GM12891 (cell line): ENCODE measurements at regions not wholly inside any gene's neighbourhood (a gene's known extent, or its start where the extent isn't known, plus 50 kb on each side); places are given as distances from the start of the nearest gene placed in this dataset.

ENCODE experiments used
- DNase-seq: peaks from one replicate; pipeline ENCODE4 v3.0.0; 2011; ENCODE audit warnings: low spot score; ENCODE audit not compliant: insufficient read length
- FAIRE-seq: peaks from 2 replicates; lab custom pipeline; 2011; peaks lifted over from hg19 to GRCh38; lab: Jason Lieb, UNC
- PAX5 ChIP-seq: IDR thresholded peaks from 2 replicates; pipeline ENCODE4 v1.6.1; 2011; ENCODE audit warnings: low read length, moderate library complexity, mild to moderate bottlenecking; ENCODE audit not compliant: insufficient read depth, severe bottlenecking
- POLR2A ChIP-seq: IDR thresholded peaks from 2 replicates; pipeline ENCODE4 v1.6.1; 2011; ENCODE audit warnings: low read depth, low read length, control low read depth
- POLR2AphosphoS5 ChIP-seq: IDR thresholded peaks from 2 replicates; pipeline ENCODE4 v1.6.1; 2011; ENCODE audit warnings: low read depth, low read length, control low read depth
- POU2F2 ChIP-seq: IDR thresholded peaks from 2 replicates; pipeline ENCODE4 v1.6.1; 2011; ENCODE audit warnings: low read depth, mild to moderate bottlenecking, control low read depth, low read length, moderate library complexity
- SPI1 ChIP-seq: IDR thresholded peaks from 2 replicates; pipeline ENCODE4 v1.6.1; 2011; ENCODE audit warnings: low read depth, low read length, control low read depth
- TAF1 ChIP-seq: IDR thresholded peaks from 2 replicates; pipeline ENCODE4 v1.6.1; 2011; ENCODE audit warnings: low read depth, low read length, control low read depth

DNA sequence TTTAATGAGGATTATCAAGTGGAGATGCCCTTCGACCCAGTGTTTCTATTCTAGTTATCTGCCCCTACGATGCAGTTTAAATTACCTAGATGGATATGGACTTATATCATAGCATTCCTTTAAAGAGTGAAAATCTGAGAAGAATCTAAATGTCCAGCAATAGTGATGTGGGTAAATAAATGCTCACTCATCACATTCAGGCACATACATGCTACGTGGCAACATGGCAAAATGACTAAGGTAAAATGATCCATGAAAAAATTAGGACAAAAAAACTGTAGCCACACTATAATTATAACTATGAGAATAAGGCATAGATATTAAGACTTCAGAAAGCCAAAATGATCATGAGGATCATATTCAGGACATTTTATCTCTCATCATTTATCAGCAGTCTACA is 82.4 kb upstream of the PDE1C start:
- FAIRE-seq (no peak), DNase-seq (no peak)
- no peak for TF ChIP-seq PAX5
- TF ChIP-seq POU2F2 = no peak
- TF ChIP-seq POLR2A = no peak
- no peak for TF ChIP-seq SPI1
- no peak for TF ChIP-seq TAF1
- no peak for TF ChIP-seq POLR2AphosphoS5

DNA sequence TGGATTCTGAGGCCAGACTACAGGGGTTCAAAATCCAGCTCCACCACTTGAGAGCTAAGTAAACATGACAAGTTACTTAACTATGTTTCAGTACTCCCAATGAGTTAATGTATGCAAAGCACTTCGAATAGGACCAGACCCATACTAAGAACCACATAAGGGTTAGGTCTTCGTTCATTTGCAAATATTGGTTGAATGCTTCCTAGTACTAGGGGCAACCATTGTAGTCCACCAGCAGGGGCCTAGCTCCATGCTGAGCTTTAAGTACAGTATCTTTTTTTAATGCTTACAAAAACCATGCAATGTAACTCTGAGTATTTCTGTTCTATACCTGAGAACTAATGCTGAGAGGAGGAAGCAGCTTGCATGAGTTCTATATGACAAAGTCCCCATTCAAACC is 80.4 kb upstream of the PDE1C start:
- FAIRE-seq = no peak

DNA sequence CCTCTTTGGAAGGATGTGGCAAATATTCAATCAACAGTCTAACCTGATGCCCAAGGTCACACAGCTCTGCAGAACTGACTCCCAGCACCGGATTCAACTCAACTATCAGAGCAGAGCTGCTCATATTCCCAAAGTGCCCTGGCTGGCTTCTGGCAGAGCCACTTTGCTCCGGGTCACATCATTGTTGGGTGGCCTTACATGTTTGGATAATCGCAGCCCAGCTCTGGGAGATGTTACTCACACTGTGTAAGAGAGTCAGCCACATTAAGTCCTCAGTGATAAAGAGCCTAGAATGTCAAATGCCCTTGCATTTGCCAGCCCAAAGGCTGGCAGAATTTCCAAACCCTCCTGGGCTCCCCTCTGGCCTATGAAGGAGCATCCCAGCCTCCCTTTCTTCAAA is 79.8 kb upstream of the PDE1C start:
- no peak for FAIRE-seq
- TF ChIP-seq TAF1 (no peak), PAX5 (no peak), SPI1 (no peak), POU2F2 (no peak), POLR2AphosphoS5 (no peak), POLR2A (no peak)
- no peak for DNase-seq

More for the DNA sequence above, 80.4 kb upstream of the PDE1C start:
- no peak for DNase-seq
- TF ChIP-seq POLR2A (no peak), TAF1 (no peak), POLR2AphosphoS5 (no peak), SPI1 (no peak), PAX5 (no peak), POU2F2 (no peak)

DNA sequence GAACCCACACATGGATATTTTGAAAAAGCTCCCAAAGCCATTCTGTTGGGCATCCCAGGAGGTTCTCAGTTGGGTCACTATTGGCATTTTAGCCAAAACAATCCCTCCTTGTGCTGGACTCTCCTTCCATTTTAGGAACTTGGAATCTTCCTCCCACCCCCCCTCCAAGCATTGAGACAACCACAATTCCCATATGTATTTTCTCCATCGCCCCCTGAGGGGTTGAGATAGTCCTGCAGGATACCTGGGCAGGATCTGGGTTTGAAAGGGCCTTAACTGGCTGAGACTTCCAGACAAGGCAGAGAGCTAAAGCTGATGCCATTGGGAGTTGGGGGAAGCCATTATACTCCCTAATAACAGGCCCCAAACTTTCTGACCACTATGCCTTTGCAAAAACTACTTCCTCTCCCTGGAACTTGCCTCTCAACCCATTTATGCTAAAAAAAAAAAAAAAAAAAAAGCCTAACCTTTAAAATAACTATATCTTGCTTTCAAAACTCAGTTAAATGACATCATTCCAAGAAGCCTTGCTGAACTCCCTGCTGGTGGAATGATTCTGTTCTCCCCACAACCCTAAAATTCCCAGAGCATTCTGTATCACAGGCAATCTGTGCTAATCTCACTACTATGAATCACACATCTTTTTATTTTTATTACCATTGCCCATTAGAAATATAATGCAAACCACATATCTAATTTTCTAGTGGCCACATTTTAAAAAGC is 77.5 kb upstream of the PDE1C start:
- TF ChIP-seq POU2F2 = no peak
- FAIRE-seq (no peak), DNase-seq (no peak)

DNA sequence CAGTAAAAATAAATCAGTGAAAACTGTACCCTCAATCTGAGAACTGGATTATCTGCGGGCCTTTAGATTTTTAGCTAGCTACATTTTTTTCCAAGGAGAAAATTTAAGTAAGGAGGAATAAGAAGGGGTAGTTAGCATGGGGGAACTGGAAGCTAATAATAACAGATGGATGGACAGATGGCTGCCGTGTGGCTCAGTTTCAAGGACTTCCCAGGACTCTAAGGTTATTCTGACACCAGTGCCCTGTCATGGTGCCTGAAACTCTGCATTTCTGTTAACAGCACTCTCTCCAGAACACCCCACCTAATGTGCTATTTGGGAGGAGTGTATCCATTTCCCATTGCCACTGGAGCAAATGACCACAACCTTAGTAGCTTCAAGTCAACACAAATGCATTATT is 75.7 kb upstream of the PDE1C start:
- no peak for FAIRE-seq
- no peak for DNase-seq
- TF ChIP-seq POLR2AphosphoS5 (no peak), TAF1 (no peak), PAX5 (no peak), POLR2A (no peak), SPI1 (no peak), POU2F2 (no peak)

DNA sequence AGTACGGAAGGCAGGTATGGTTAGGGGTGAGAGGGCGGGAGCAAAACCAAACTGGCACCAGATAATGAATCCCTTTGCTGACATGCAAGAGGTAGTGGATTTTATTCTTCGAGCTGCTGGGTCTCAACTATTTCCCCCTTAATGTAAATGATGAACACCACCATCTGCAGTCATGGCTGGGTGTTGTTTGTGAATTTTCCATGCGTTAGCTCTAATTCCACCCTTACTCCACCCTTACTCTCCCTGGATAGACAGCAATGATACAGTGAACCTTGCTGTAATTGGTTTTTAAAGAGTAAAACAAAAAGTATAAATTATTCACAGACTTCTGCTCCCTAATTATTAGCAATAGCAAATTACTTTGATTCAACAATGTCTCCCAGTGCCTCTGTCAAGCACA is 74.5 kb upstream of the PDE1C start:
- TF ChIP-seq POLR2A = no peak
- no peak for TF ChIP-seq SPI1
- no peak for TF ChIP-seq POU2F2
- TF ChIP-seq PAX5 = no peak
- no peak for TF ChIP-seq POLR2AphosphoS5
- no peak for TF ChIP-seq TAF1
- DNase-seq (no peak), FAIRE-seq (no peak)

DNA sequence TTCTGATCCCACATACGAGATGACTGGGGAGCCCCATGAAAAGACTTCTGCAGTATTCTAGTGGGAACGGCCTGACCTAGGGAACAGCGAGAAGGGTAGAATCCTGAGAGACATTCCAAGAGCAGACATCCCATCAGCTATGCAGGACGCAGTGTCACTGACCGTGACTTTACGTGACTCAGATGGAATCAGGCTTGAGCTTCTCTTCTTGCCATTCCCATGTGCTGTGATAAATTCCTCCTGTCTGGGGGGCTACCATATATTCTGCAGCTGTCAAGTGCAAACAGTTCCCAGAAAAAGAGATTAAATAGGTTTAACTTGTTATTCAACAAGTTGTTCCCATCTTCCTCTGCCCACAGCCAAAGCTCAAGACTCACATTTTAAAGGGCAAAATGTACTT is 73.1 kb upstream of the PDE1C start:
- FAIRE-seq (no peak), DNase-seq (no peak)
- TF ChIP-seq POU2F2 (no peak), POLR2A (no peak), TAF1 (no peak), SPI1 (no peak), PAX5 (no peak), POLR2AphosphoS5 (no peak)

DNA sequence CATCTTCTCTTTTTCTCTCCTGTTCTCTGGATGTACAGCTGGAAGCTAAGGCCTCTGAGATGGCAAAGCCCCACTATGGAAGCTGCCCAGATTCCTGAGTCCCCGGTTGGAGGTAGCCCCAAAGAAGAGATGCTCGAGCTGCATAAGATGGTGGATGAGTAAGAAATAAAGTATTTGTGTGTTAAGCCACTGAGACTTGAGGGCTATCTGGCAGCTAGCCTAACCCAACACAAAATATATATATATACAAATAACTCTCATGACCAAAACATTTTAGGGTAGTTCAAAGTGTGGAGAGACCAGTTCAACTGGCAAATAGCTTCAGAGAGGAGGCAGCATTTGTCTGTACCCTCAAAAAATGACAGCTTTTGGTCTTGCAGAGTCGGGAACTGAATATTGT is 72.4 kb upstream of the PDE1C start:
- FAIRE-seq (no peak), DNase-seq (no peak)
- no peak for TF ChIP-seq PAX5
- no peak for TF ChIP-seq POLR2A
- TF ChIP-seq SPI1 = no peak
- TF ChIP-seq TAF1 = no peak
- TF ChIP-seq POU2F2 = no peak
- TF ChIP-seq POLR2AphosphoS5 = no peak

DNA sequence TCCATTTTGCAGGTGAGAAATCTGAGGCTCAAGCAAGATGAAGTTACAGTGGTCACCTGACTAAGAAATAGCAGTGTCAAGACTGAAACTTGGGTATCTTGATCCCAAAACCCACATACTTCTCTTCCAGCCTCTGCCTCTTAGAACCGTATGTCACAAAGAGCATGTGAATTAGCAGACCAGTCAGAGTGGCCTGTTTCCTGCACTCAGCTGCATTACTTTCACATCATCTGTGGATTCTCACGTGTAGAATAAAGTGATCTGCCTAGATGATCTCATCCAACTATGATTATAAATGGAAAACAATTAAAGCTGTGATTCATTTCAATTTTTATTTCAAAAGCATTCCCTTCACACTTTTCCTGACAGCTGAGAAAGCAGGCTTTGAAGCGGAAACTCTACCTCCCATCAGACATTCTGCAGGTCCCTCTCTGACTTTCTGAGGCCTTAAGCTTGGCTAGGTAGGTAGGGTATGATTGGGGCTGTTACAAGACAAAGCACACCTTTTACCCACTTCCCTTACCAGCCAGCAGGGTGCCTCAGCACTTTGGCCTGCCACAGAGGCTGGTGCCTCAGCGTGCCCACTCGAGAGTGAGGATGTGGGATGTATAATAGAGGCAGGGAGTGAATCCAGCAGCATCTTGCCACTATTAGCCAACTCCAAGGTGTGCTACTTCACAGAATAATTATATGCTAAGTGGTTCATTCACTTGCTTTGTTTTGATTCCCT is 70.2 kb upstream of the PDE1C start:
- FAIRE-seq (no peak), DNase-seq (no peak)
- TF ChIP-seq PAX5 = no peak
- TF ChIP-seq POLR2A = no peak
- no peak for TF ChIP-seq POLR2AphosphoS5
